HG03175 (cell line): ENCODE measurements at regions not wholly inside any gene's neighbourhood (a gene's known extent, or its start where the extent isn't known, plus 50 kb on each side); places are given as distances from the start of the nearest gene placed in this dataset.
"Not testable (repeated sequence)": the region's sequence is repeated elsewhere in the genome, so short reads cannot be mapped to it uniquely, and the experiment has no call there.

ENCODE experiments used
- ATAC-seq: cut with Tn5 transposase; IDR thresholded peaks from one replicate; pipeline ENCODE4 v1.9.1; 2021; ENCODE audit warnings: mild to moderate bottlenecking, moderate library complexity; ENCODE audit not compliant: unreplicated experiment

DNA sequence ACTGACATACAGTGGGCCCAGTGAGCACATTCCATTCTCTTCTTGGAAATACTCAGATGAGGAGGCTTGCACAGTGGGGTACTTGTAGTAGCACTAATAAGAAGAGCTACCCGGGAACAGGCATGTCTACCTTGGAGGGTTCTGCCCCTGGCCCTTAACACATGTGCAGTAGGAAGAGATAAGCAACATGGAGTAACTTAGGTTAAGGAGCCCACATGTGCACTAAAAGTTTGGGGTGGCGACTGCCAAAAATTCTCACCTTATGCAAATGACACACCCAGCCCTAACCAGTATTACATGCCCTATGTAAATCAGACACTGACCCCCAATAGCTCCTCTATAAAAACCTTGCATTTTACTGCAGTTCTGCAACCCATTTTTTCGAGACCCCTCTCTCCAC lies 1313.3 kb downstream of the KCNT2 start:
- no peak for ATAC-seq

DNA sequence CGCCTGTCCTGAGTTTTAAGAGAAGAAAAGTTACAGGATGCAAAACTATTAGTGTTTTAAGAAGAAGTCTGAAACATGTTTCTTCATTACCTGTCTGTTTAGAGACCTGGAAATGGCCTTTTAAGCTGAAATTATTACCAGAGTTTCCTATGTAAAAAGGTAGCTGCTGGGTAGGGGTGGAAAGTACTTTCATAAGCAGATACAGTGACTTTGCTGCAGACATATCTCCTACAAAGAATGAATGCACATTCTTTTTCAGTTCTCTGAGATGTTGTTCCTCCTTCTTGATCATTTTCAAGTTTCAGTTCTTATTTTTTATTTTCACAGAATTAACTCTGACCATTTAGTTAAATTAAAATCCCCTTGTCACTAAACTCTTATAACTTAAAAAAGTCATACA lies 1329.6 kb downstream of the KCNT2 start:
- peak; percentile 67 for ATAC-seq

DNA sequence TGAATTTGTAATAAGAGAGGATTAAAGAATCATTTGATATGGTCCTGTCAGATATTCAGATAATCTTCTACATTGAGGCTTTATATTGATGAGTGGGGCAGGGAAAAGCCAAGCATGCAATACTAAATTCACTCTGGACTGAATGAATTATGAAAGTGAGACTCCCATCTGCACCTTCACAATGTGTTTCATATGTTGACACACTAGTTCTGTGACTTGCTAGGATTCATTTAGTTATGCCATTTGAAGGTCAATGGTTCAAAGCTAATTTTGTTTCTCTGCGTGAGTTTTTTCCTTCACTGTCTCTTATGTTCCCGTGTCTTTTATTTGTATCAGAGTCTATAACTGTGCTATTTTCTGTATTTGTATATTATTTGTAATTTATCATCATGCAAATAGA lies 1332.5 kb downstream of the KCNT2 start:
- no peak for ATAC-seq

DNA sequence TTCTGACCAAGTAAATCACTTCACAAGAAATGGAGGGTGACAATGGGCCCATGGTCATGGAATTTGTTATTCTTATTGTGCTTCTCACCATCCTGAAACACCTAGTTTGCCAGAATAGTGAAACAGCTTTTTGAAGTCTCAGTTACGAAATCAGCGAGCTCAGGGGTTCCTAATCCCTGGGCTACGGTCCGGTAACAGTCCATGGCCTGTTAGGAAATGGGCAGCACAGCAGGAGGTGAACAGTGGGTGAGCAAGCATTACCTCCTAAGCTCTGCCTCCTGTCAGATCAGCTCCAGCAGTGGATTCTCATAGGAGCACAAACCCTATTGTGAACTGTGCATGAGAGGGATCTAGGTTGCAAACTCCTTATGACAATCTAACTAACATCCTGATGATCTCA lies 1356.3 kb downstream of the KCNT2 start:
- ATAC-seq = no peak

DNA sequence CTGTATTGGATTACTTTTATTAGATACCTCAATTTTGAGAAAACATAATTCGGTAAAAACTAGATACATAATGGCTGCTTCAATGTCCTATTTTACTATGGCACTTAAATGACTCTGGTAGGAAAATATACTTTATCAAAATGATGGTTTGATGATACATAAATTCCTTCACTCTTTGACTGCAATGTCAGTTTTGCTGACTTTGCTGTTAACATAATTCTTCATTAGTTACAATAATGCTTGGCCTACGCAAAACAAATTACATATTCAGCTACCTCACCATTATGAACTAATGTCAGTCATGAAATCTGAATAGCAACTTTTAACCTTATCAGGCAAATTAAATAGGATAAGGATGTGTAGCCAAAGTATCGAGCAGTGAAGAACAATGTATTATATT lies 1364.7 kb downstream of the KCNT2 start:
- ATAC-seq = no peak

DNA sequence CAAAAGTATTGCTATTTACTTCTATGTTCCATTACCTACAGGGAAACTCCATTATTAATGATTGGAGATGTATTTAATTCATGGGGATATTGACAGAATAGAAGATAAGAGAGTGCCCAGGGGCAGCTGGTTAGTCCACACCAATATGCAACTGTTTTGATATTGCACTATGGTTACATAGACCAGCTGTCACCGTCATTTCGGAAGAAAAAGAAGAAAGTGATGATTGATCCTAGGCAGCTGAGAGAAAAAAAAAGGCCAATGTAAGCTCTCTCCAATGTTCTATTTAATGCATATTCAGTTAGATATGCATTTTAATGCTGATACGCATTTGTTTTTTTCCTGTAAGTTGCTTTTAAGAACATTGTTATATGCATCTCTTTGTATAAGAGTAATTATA lies 1367.2 kb downstream of the KCNT2 start:
- ATAC-seq = no peak

DNA sequence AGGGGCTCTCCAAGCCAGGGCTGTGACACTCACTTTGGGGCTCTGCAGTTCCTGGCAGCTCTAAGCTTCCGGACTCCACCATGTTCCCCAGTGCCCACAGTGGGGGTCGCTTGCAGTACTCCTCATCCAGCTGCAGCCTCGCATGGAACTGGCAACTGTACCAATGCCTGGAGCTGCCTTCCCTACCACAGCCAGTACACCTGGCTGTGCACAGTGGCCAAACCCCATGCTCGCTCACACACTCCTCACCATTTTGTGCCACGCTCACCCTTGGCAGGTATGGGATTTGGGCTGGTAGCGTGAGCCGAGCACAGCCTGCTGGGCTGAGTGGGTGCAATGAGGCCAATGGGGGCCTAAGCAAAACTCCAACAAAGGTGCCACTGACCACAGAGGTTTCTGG lies 1369.9 kb downstream of the KCNT2 start:
- ATAC-seq = no peak

DNA sequence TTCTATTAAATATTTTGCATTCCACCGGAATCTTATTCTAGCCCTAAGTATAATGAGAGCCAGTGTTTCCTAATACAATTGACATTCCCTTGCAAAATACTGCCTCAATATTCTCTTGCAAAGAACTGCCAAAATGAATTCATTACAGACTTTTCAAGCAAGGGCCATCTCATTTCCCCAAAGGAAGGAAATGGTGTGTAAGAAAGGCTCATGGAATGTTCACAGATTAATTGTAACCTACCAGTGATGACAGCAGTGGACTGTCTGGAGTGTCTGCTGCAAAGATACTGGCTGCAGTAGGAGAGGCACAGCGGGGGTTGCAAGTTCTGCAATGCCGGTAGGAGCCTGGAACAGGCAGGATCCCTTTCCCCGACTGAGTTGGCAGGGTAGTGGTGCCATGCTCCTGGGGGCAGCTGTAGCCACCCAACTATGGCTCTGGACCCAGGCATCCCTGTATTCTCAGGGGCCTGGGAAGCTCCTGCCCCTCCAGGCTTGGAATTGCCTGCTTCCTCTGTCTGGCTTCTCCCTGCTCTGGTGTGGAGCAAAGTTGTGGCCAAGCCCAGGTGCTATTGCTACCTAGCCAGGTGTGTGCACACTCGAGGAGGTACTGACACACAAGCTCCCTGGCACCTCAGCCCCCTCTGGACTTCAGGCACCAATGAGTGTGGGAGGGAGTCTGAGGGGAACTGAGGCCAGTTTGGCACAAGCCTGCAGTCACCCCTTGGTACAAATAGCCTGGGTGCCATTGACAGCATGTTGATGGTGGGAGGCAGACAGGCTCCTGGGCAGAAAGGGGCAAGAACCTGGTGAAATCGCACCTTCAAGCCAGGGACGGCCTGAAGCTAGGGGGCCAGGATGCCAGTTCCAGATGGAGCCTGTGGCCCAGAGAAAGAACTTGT lies 1371.0 kb downstream of the KCNT2 start:
- no peak for ATAC-seq

DNA sequence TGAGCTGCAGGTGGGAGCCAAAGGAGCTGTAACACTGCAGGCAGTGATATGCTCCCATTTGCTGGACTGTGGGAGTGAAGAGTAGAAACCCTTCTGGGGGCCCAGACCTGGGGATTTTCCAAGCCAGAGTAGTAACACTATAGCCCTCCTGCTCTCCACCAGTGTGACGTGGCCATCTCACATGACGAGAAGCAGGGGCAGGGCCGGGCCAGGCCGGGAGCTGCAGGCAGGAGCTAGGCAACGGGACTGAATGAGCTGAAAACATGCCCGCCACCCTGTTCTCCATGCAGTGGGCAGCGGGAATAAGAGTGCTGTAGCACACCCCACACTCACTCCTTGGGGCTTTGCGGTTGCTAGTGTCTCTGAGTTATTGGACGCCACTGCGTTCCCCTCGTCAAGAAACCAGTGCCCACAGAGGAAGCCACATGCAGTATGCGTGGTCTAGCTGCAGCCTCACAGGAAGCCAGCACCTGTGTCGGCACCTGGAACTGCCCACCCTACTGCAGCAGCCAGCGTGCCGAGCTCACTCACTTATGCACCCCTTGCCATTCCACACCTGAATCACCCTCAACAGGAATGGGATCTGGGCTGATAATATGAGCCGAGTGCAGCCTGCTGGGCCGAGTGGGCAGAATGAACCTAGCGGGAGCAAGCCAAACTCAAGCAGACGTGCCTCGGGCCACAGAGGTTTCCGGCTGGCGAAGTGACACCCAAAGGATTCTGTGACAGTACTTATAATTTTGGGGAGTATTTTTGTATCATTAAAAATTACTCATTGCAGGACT lies 1389.6 kb downstream of the KCNT2 start:
- no peak for ATAC-seq

DNA sequence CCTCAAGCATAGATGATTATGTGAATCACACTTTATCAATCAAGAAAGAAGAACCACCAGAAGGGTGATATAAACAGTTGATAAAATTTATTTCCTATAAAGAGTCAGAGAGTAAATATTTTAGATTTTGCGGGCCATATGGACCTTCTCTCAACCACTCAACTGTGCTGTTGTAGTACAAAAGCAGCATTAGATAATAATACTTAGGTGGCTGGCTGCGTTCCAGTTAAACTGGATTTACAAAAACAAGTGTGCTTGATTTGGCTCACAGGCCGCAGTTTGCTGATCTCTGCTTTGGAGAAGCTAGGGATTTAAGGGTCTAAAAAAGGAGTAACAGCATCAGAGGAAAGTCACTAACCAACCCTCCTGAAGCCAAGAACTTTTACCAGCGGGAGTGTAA lies 1406.0 kb downstream of the KCNT2 start:
- ATAC-seq = no peak

DNA sequence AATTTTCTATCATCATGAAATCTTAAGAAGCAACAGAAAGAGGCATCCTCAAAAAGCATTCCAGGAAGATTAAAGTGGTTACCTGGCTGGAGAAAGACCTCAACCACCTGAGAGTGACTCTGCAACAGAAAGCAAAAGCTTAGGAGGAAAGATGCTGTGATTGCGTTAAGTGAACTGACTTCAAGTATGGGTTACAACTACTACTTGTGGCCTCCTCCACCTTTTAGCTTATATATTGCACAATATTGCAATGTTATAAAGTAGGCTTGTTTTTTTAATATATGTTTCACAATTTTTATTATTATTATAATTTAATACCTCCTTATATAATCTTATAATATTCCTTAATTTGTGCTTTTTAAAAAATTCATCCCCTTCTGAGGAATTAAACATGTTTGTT lies 1407.5 kb downstream of the KCNT2 start:
- no peak for ATAC-seq

DNA sequence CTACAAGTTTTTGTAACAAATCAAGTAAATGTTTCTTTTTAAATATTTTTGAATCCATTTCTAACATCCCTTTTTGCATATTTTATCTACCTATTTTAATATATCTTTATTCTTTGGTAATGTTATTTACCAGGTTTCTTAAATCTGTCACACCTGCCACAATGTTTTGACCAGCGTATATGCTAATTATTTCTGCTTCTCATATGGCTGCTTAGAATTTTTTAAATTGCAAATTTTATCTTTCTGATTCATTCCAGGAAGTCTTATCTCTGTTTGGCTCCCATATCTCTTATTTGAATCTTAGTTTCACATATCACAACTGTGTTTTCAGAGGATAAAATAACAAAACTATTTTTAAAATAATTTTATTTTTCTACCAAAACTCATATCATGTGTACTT lies 1411.1 kb downstream of the KCNT2 start:
- ATAC-seq = no peak

DNA sequence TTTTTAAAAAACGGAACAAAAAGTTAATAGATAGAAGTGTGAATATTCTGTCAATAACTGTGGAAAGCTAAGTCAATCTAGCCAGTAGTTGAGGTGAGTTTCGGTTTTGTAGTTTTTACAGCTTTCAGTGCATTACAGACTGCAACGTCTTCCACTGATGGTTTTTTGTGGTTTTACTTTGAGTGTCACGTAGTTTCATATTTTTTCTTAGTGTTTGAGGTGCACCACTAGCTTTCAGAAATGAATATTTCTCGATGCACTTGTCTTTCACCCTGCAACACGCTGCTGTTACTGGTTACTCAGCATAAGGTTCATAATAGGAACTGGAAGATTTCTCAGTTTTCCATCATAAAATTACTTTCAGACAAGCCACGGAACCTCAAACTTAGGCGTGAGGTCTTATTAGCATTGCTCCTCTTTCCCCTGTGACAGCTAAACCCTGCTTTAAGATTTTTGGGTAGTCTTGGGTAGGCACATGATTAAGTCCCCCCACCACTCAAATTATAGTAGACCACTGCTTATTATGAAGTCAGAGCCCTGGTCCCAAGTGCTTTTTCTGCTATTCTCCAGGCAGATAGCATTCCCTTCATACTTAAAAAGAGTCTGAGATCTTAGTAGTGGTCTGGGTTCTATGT lies 1412.7 kb downstream of the KCNT2 start:
- peak; percentile 97 for ATAC-seq

DNA sequence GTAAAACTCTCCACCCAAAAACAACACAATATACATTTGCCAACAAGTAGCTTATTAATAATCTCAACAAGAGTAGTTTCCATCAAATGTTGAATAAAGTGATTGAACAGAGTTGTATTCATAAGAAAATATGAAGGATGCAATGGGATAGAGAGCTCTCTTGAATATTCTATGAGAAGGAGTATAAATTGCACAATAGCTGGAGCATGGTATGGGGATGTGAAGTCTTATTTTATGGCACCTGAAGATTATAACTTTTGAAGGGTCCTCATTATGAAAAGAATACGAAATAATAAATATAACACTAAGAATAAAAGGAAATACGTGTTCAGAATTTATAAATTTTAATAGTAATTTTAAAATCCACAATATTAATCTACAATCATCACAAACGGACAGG lies 1415.1 kb downstream of the KCNT2 start:
- no peak for ATAC-seq

DNA sequence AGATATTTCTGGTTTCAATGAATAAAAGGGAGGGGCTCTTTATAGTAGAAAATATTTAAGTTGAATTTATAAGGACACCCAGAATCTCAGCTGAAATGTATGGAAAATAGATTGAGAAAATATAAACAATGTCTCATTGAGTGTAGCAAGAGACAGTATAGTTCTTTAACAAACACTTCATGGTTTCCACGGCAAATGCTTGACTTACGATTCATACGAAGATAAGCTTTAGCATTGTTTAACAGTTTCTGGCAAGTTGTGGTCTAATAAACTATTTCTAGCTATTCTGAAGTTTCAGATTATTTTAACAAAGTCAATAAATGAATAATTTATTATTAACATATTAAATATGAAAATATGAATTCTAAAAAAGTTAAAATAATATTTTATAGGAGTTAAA lies 1419.4 kb downstream of the KCNT2 start:
- ATAC-seq = no peak

DNA sequence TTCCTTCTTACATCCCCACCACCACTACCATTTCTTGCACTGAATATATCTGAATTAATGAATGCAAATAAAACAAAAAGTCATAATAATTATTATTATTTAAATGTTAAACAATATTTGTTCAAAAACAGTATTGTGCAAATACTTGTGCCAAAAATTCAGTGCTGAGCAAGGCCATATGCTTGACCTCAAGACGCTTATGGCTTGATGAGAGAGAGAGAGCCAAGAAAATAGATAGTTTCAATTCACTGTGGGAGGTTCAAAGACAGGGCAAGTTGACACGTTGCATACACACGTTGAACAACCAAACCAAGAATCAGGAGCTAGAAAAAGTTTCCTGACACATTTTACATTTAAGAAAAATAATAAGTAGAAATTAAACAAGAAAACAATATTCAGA lies 1421.7 kb downstream of the KCNT2 start:
- no peak for ATAC-seq

DNA sequence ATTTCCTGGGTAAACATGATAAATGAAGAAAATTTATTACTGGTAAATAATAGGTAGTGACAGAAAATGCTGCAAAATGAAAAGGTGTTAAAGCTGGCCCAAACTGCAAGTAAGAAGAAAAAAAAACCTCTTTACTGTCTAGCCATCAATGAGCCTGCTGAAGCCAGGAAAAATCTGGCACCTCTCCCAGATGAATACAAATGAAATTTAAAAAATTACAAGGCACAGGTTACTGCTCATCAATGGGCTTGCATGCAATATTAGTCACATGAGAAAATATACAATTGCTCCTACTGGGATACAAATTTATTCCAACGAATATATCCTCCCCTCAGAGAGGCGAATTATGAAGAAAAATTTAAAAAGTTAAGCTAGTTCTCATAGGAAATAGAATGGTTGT lies 1422.5 kb downstream of the KCNT2 start:
- ATAC-seq = no peak

DNA sequence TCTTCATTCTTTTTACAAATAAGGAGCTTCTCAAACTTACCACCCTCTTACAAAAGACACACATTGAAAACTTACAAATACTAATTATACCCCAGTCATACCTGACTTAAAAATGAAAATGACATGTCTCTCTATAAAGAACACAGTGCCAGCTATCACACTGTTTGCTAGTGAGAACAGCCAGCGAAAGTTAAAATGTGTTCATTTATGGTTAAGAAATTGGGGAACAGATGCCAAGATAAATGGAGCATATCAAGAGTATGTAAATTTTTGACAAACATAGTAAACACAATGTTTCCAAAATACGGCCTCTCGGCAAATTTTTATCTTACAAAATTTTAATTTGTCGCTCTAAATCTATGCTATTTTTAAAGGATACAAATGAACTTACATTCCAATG lies 1422.9 kb downstream of the KCNT2 start:
- ATAC-seq = no peak

DNA sequence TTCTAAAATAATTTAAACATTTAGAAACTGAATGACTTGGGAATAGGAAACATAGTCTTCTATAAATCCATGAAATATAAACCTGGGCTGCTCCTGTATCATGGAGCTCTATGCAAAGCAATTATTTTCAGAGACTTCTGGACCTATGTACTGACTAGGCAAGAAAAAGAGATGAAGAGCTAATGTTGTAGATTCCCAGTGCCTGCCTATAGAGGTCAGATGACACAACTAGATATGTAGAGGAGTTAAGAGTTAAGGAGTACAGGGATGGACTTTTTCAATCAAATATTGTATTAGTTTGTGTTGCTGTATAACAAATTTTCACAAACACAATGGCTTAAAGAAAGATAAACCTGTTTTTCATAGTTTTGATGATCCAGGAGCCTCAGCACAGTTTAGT lies 1434.5 kb downstream of the KCNT2 start:
- ATAC-seq = peak; percentile 41

DNA sequence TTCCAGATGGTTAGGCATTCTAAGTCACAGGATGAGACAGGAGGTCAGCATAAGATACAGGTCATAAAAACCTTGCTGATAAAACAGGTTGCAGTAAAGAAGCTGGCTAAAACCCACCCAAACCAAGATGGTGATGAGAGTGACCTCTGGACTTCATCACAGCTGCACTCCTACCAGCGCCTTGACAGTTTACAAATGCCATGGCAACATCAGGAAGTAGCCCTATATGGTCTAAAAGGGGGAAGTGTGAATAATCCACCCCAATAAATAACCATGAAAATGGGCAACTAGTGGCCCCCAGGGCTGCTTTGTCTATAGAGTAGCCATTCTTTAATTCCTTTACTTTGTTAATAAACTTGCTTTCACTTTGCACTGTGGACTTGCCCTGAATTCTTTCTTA lies 1448.4 kb downstream of the KCNT2 start:
- ATAC-seq = not testable (repeated sequence)

DNA sequence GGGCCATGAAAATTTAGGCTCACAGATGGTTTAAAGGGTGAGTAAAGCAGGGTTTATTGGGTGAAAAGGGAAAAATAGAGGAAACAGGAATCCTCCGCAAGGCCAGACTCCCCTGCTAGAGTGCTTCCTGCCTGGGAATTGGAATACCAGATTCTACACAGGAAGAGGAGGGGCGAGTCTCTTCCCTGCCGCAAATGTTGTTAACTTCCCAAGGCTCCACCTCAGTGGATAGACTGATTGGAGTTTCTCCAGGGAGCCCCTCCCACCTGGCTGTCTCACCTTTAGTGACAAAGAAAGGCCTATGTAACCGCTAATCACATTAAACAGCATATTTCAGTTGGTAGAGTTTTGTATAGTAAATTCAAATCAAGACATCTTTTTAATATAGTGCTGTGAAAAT lies 1450.1 kb downstream of the KCNT2 start:
- no peak for ATAC-seq

DNA sequence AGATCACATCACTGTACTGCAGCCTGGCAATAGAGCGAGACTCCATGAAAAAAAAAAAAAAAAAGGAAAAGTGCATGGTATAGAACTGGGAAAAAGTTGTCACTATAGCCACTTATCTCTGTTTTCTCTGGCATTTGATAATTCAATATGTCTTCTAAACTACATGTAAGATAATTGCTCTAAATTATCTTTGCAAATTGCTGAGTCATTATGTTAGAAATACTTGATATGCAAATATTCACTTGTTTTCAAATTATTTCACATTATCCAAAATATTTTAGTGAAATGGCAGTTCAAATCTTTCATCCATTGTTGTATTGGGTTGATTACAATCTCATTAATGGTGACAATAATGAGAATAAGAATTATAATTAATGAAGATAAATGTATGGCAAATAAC lies 1455.1 kb downstream of the KCNT2 start:
- no peak for ATAC-seq
